ENCODE measurements at regions not wholly inside any gene's neighbourhood (a gene's known extent, or its start where the extent isn't known, plus 50 kb on each side); places are given as distances from the start of the nearest gene placed in this dataset.

- H3K4me3 Mint-ChIP-seq: no peak overlapping the region
Measured at GRCh38 chrX:131219271-131219670, 69.8 kb downstream of the IGSF1 start.

GRCh38 chrX:131217989-131218388, 71.1 kb downstream of the IGSF1 start:
- H3K27ac ChIP-seq (ENCODE audit: low read depth in 1 of 2, low read length in 2 of 2): no peak overlapping the region
- no CpG with 5 or more reads among the region's 5 CpGs for WGBS (ENCODE audit: insufficient coverage)
- Mint-ChIP-seq H3K27me3 (ENCODE audit: low read depth in 3 of 3) (peaks cover 0 to 7% (median 0%) of the 10 kb centered on the region in 3 donors), H3K27ac (no peak overlapping the region), H3K4me3 (no peak overlapping the region), H3K9me3 (no peaks in the 10 kb centered on the region), H3K36me3 (no peaks in the 10 kb centered on the region), H3K4me1 (no peaks in the 10 kb centered on the region)
- DNase-seq: no peak
- no peaks in the 10 kb centered on the region for H3K36me3 ChIP-seq (replicated peaks in 1 of 2; ENCODE audit: control insufficient read depth in 1 of 2, insufficient read depth in 2 of 2, low read length in 2 of 2)
- H3K4me1 ChIP-seq (ENCODE audit: control insufficient read depth in 1 of 2, insufficient read depth in 2 of 2, low read length in 2 of 2): no peaks in the 10 kb centered on the region
- no peak for TF ChIP-seq CTCF (IDR thresholded peaks at IDR 0.05)
- H3K9ac ChIP-seq (ENCODE audit: insufficient read depth, low read length, poor library complexity, severe bottlenecking): no peak overlapping the region
- no peak overlapping the region for H3K4me2 ChIP-seq (replicated peaks; ENCODE audit: extremely low read depth, low read length, poor library complexity, severe bottlenecking)
- H2AFZ ChIP-seq (ENCODE audit: insufficient read depth, low read depth, low read length, poor library complexity, severe bottlenecking): no peak overlapping the region
- H4K20me1 ChIP-seq (ENCODE audit: insufficient read depth, low read length): no peaks in the 10 kb centered on the region
- no peaks in the 10 kb centered on the region for H3K27me3 ChIP-seq (ENCODE audit: control insufficient read depth in 2 of 2, insufficient read depth in 2 of 2, low read length in 2 of 2)
- no peaks in the 10 kb centered on the region for H3K9me3 ChIP-seq (replicated peaks in 1 of 2; ENCODE audit: control insufficient read depth in 1 of 2, insufficient read depth in 1 of 2, low read length in 2 of 2)
- intact Hi-C loops (cut with micrococcal nuclease): no loop called here
- H3K4me3 ChIP-seq (replicated peaks in 1 of 3; ENCODE audit: low read depth in 2 of 3, low read length in 3 of 3): no peak overlapping the region
- H3K79me2 ChIP-seq (ENCODE audit: insufficient read depth, low read length): no peaks in the 10 kb centered on the region

More at GRCh38 chrX:131219271-131219670, 69.8 kb downstream of the IGSF1 start:
- no peaks in the 10 kb centered on the region for H3K27me3 ChIP-seq (ENCODE audit: control insufficient read depth in 2 of 2, insufficient read depth in 2 of 2, low read length in 2 of 2)
- H3K36me3 ChIP-seq (replicated peaks in 1 of 2; ENCODE audit: control insufficient read depth in 1 of 2, insufficient read depth in 2 of 2, low read length in 2 of 2): no peaks in the 10 kb centered on the region
- Mint-ChIP-seq H3K9me3 (no peaks in the 10 kb centered on the region), H3K27ac (no peak overlapping the region), H3K4me1 (no peaks in the 10 kb centered on the region), H3K27me3 (ENCODE audit: low read depth in 3 of 3) (peaks cover 0 to 2% (median 0%) of the 10 kb centered on the region in 3 donors), H3K36me3 (no peaks in the 10 kb centered on the region)
- TF ChIP-seq CTCF (IDR thresholded peaks at IDR 0.05): no peak
- no peak overlapping the region for H3K27ac ChIP-seq (ENCODE audit: low read depth in 1 of 2, low read length in 2 of 2)
- no peaks in the 10 kb centered on the region for H3K9me3 ChIP-seq (replicated peaks in 1 of 2; ENCODE audit: control insufficient read depth in 1 of 2, insufficient read depth in 1 of 2, low read length in 2 of 2)
- no CpG with 5 or more reads among the region's 1 CpG for WGBS (ENCODE audit: insufficient coverage)
- no peak overlapping the region for H3K4me3 ChIP-seq (replicated peaks in 1 of 3; ENCODE audit: low read depth in 2 of 3, low read length in 3 of 3)
- intact Hi-C loops (cut with micrococcal nuclease): no loop called here
- no peak overlapping the region for H2AFZ ChIP-seq (ENCODE audit: insufficient read depth, low read depth, low read length, poor library complexity, severe bottlenecking)
- DNase-seq: no peak
- no peaks in the 10 kb centered on the region for H3K79me2 ChIP-seq (ENCODE audit: insufficient read depth, low read length)
- no peaks in the 10 kb centered on the region for H4K20me1 ChIP-seq (ENCODE audit: insufficient read depth, low read length)
- no peaks in the 10 kb centered on the region for H3K4me1 ChIP-seq (ENCODE audit: control insufficient read depth in 1 of 2, insufficient read depth in 2 of 2, low read length in 2 of 2)
- H3K4me2 ChIP-seq (replicated peaks; ENCODE audit: extremely low read depth, low read length, poor library complexity, severe bottlenecking): no peak overlapping the region
- no peak overlapping the region for H3K9ac ChIP-seq (ENCODE audit: insufficient read depth, low read length, poor library complexity, severe bottlenecking)

Data from CD14-positive monocyte (primary cell).